Neural crest cell (in vitro differentiated cells): ENCODE measurements at regions not wholly inside any gene's neighbourhood (a gene's known extent, or its start where the extent isn't known, plus 50 kb on each side); places are given as distances from the start of the nearest gene placed in this dataset.

Source experiments
- DNase-seq: peaks from one replicate; pipeline ENCODE4 v3.0.0; 2021; ENCODE audit warnings: low read depth, mixed read lengths, low spot score
- H3K27ac Mint-ChIP-seq: one replicate; pipeline ENCODE4 v1.8.0; 2021; ENCODE audit warnings: mild to moderate bottlenecking, mixed read lengths; ENCODE audit not compliant: unreplicated experiment
- H3K27me3 Mint-ChIP-seq: 2 replicates; pipeline ENCODE4 v1.8.0; 2021; ENCODE audit warnings: low read depth, mild to moderate bottlenecking, mixed read lengths
- H3K36me3 Mint-ChIP-seq: 2 replicates; pipeline ENCODE4 v1.8.0; 2021; ENCODE audit warnings: low read depth, mild to moderate bottlenecking, mixed read lengths
- H3K4me1 Mint-ChIP-seq: 2 replicates; pipeline ENCODE4 v1.8.0; 2021; ENCODE audit warnings: mixed read lengths
- H3K4me3 Mint-ChIP-seq: one replicate; pipeline ENCODE4 v1.8.0; 2021; ENCODE audit warnings: mild to moderate bottlenecking, mixed read lengths
- H3K9me3 Mint-ChIP-seq: 2 replicates; pipeline ENCODE4 v1.8.0; 2021; ENCODE audit warnings: mixed read lengths
- CTCF ChIP-seq: fragments of 200-600 bp; sonication (generic); conservative IDR thresholded peaks from 2 replicates; pipeline ENCODE4 v1.5.0; 2021; ENCODE audit warnings: antibody characterized with exemption, mild to moderate bottlenecking

- no peaks in the 10 kb centered on the region for H3K27me3 Mint-ChIP-seq
- H3K4me3 Mint-ChIP-seq, result no peak overlapping the region
- H3K4me1 Mint-ChIP-seq, result no peaks in the 10 kb centered on the region
- peaks cover 35% of the 10 kb centered on the region for H3K9me3 Mint-ChIP-seq
- no peak overlapping the region for H3K27ac Mint-ChIP-seq
- no peak for TF ChIP-seq CTCF
- DNase-seq, result no peak
- peaks cover 26% of the 10 kb centered on the region for H3K36me3 Mint-ChIP-seq
These were observed 367.6 kb downstream of the C12orf75 start for GRCh38 chr12:105698075-105698474.

GRCh38 chr12:105699209-105699608 is 368.7 kb downstream of the C12orf75 start:
- Mint-ChIP-seq H3K36me3 (peaks cover 26% of the 10 kb centered on the region), H3K27me3 (no peaks in the 10 kb centered on the region), H3K4me1 (peaks cover under 1% of the 10 kb centered on the region), H3K27ac (no peak overlapping the region), H3K4me3 (no peak overlapping the region), H3K9me3 (peaks cover 33% of the 10 kb centered on the region)
- TF ChIP-seq CTCF, result no peak
- DNase-seq, result no peak

- peak overlapping the region; percentile 20 for H3K27ac Mint-ChIP-seq
- H3K36me3 Mint-ChIP-seq, result peaks cover 7% of the 10 kb centered on the region
- H3K4me3 Mint-ChIP-seq, result no peak overlapping the region
- peaks cover 37% of the 10 kb centered on the region for H3K4me1 Mint-ChIP-seq
- H3K9me3 Mint-ChIP-seq, result peaks cover 10% of the 10 kb centered on the region
- no peak for TF ChIP-seq CTCF
- no peaks in the 10 kb centered on the region for H3K27me3 Mint-ChIP-seq
- no peak for DNase-seq
These were observed 374.3 kb downstream of the C12orf75 start for GRCh38 chr12:105704787-105705186.

GRCh38 chr12:105705235-105705634 is 374.7 kb downstream of the C12orf75 start:
- peak overlapping the region; percentile 76 for H3K27ac Mint-ChIP-seq
- peaks cover 37% of the 10 kb centered on the region for H3K4me1 Mint-ChIP-seq
- no peak for DNase-seq
- no peak for TF ChIP-seq CTCF
- H3K36me3 Mint-ChIP-seq, result peaks cover 7% of the 10 kb centered on the region
- peaks cover 8% of the 10 kb centered on the region for H3K9me3 Mint-ChIP-seq
- no peaks in the 10 kb centered on the region for H3K27me3 Mint-ChIP-seq
- no peak overlapping the region for H3K4me3 Mint-ChIP-seq

- H3K9me3 Mint-ChIP-seq, result peaks cover 2% of the 10 kb centered on the region
- DNase-seq, result peak; percentile 64
- peak overlapping the region; percentile 62 for H3K4me3 Mint-ChIP-seq
- H3K27ac Mint-ChIP-seq, result peak overlapping the region; percentile 4
- H3K27me3 Mint-ChIP-seq, result no peaks in the 10 kb centered on the region
- peaks cover 37% of the 10 kb centered on the region for H3K4me1 Mint-ChIP-seq
- H3K36me3 Mint-ChIP-seq, result peaks cover 2% of the 10 kb centered on the region
- TF ChIP-seq CTCF, result peak; percentile 80
These were observed 375.3 kb downstream of the C12orf75 start for GRCh38 chr12:105705765-105706164.
